ENCODE measurements at regions not wholly inside any gene's neighbourhood (a gene's known extent, or its start where the extent isn't known, plus 50 kb on each side); places are given as distances from the start of the nearest gene placed in this dataset.

GRCh38 chr2:21727101-21727500, 603.3 kb downstream of the TDRD15 start:
- TF ChIP-seq ZBTB20 (tag by site-specific recombination; IDR thresholded peaks at IDR 0.05) (no peak), ZNF670 (tag by site-specific recombination; IDR thresholded peaks at IDR 0.05; ENCODE audit: low read depth) (no peak), ZBTB49 (tag by site-specific recombination; IDR thresholded peaks at IDR 0.05; ENCODE audit: low read depth) (no peak), ZNF292 (tag by site-specific recombination; IDR thresholded peaks at IDR 0.05; ENCODE audit: borderline replicate concordance, low read depth) (no peak), PATZ1 (tag by site-specific recombination; IDR thresholded peaks at IDR 0.05) (no peak), RBAK (tag by site-specific recombination; IDR thresholded peaks at IDR 0.05) (no peak), ZNF366 (tag by site-specific recombination; conservative IDR thresholded peaks at IDR 0.05) (no peak), ZNF202 (tag by site-specific recombination; IDR thresholded peaks at IDR 0.05; ENCODE audit: borderline replicate concordance) (no peak)
- TF ChIP-seq, protein P1, sequence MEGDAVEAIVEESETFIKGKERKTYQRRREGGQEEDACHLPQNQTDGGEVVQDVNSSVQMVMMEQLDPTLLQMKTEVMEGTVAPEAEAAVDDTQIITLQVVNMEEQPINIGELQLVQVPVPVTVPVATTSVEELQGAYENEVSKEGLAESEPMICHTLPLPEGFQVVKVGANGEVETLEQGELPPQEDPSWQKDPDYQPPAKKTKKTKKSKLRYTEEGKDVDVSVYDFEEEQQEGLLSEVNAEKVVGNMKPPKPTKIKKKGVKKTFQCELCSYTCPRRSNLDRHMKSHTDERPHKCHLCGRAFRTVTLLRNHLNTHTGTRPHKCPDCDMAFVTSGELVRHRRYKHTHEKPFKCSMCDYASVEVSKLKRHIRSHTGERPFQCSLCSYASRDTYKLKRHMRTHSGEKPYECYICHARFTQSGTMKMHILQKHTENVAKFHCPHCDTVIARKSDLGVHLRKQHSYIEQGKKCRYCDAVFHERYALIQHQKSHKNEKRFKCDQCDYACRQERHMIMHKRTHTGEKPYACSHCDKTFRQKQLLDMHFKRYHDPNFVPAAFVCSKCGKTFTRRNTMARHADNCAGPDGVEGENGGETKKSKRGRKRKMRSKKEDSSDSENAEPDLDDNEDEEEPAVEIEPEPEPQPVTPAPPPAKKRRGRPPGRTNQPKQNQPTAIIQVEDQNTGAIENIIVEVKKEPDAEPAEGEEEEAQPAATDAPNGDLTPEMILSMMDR (tag by site-specific recombination; IDR thresholded peaks at IDR 0.05), result no peak

Measured in HEK293 (cell line).